Cardiac muscle cell (in vitro differentiated cells and primary cell): ENCODE measurements at regions not wholly inside any gene's neighbourhood (a gene's known extent, or its start where the extent isn't known, plus 50 kb on each side); places are given as distances from the start of the nearest gene placed in this dataset.

Experiments used
- DNase-seq, 2 donors: peaks; one replicate each; pipeline versions ENCODE4 v3.0.0 to v3.0.0-alpha.2; 2010 to 2017; ENCODE audit warnings: low read depth in 1 of 2, low spot score in 1 of 2
- H3K27ac ChIP-seq: fragments of 200-600 bp; sonication (generic); 2 replicates; pipeline ENCODE4 v1.5.1; 2016
- H3K27me3 ChIP-seq: fragments of 200-600 bp; sonication (generic); 2 replicates; pipeline ENCODE4 v1.6.0; 2016; ENCODE audit warnings: control low read depth
- H3K36me3 ChIP-seq: fragments of 200-600 bp; sonication (generic); 2 replicates; pipeline ENCODE4 v1.5.1; 2016; ENCODE audit warnings: control low read depth
- H3K4me1 ChIP-seq: fragments of 200-600 bp; sonication (generic); 2 replicates; pipeline ENCODE4 v1.8.1; 2017; ENCODE audit warnings: low read depth, mild to moderate bottlenecking, mixed run types
- H3K4me3 ChIP-seq: fragments of 200-600 bp; sonication (generic); 2 replicates; pipeline ENCODE4 v1.5.1; 2016; ENCODE audit warnings: mild to moderate bottlenecking
- H3K9me3 ChIP-seq: fragments of 200-600 bp; sonication (generic); 2 replicates; pipeline ENCODE4 v1.5.1; 2017; ENCODE audit warnings: low read depth, mild to moderate bottlenecking, control low read depth
- TF ChIP-seq, protein P1 (sequence below): IDR thresholded peaks from 2 replicates; pipeline ENCODE4 v1.5.1; 2012; ENCODE audit warnings: low read depth, mild to moderate bottlenecking, low read length

GRCh38 chr6:783966-784735 lies 91.2 kb upstream of the EXOC2 start:
- Histone ChIP-seq H3K4me3 (no peak overlapping the region), H3K4me1 (no peaks in the 10 kb centered on the region), H3K9me3 (no peaks in the 10 kb centered on the region), H3K36me3 (no peaks in the 10 kb centered on the region), H3K27me3 (no peaks in the 10 kb centered on the region), H3K27ac (no peak overlapping the region)
- TF ChIP-seq, protein P1, sequence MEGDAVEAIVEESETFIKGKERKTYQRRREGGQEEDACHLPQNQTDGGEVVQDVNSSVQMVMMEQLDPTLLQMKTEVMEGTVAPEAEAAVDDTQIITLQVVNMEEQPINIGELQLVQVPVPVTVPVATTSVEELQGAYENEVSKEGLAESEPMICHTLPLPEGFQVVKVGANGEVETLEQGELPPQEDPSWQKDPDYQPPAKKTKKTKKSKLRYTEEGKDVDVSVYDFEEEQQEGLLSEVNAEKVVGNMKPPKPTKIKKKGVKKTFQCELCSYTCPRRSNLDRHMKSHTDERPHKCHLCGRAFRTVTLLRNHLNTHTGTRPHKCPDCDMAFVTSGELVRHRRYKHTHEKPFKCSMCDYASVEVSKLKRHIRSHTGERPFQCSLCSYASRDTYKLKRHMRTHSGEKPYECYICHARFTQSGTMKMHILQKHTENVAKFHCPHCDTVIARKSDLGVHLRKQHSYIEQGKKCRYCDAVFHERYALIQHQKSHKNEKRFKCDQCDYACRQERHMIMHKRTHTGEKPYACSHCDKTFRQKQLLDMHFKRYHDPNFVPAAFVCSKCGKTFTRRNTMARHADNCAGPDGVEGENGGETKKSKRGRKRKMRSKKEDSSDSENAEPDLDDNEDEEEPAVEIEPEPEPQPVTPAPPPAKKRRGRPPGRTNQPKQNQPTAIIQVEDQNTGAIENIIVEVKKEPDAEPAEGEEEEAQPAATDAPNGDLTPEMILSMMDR = no peak
- DNase-seq = no peak

GRCh38 chr6:782141-782540 lies 89.2 kb upstream of the EXOC2 start:
- H3K27me3 ChIP-seq = no peaks in the 10 kb centered on the region
- H3K4me3 ChIP-seq = no peak overlapping the region
- DNase-seq = no peak
- TF ChIP-seq, protein P1 = no peak
- no peaks in the 10 kb centered on the region for H3K9me3 ChIP-seq
- H3K27ac ChIP-seq = no peak overlapping the region
- H3K4me1 ChIP-seq = no peaks in the 10 kb centered on the region
- no peaks in the 10 kb centered on the region for H3K36me3 ChIP-seq

- TF ChIP-seq, protein P1 = no peak
These were observed 88.5 kb upstream of the EXOC2 start for GRCh38 chr6:781350-781961.

DNA sequence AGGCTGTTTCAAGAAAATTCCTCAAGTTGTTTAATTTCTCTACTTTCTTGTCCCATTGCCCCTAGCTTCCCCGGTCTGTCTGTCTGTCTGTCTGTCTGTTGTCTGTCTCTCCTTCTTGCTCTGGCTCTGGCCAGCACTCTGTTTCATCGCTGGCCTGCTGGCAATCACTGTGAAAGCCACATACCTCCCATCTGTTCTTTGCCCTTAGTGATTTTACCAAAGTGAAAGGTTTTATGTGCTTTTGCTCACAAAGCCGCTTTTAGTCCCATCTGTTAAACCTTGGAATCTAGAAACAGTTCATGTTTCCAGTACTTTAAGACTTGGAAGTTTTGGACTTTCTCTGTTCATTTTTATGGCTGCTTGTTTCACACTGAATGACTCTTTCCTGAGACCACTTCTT lies 87.8 kb upstream of the EXOC2 start:
- no peak for DNase-seq
- Histone ChIP-seq H3K27me3 (no peaks in the 10 kb centered on the region), H3K4me3 (no peak overlapping the region), H3K36me3 (no peaks in the 10 kb centered on the region), H3K27ac (no peak overlapping the region), H3K9me3 (no peaks in the 10 kb centered on the region), H3K4me1 (no peaks in the 10 kb centered on the region)
- TF ChIP-seq, protein P1 = no peak

More at GRCh38 chr6:781350-781961, 88.5 kb upstream of the EXOC2 start:
- Histone ChIP-seq H3K9me3 (no peaks in the 10 kb centered on the region), H3K27ac (no peak overlapping the region), H3K27me3 (no peaks in the 10 kb centered on the region), H3K4me3 (no peak overlapping the region), H3K36me3 (no peaks in the 10 kb centered on the region), H3K4me1 (no peaks in the 10 kb centered on the region)
- DNase-seq = no peak

DNA sequence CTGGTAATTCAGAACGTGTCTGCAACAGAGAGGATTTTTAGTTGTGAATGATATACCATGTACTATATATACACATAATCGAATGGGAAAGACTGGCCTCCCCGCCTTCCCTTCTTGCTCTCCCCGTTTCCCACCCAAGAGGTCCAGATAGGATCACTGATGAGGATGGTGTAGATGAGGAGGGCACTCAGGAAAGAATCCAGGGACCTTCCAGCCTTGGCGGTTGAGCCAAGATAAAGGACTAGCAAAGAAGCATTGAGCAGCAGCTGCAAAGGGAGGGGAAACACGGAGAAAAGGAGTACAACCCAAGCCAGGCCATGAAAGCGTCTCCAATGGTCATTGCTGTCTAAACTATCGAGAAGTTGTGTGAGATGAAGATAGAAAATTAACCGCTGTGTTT lies 84.0 kb upstream of the EXOC2 start:
- Histone ChIP-seq H3K27me3 (no peaks in the 10 kb centered on the region), H3K4me3 (no peak overlapping the region), H3K36me3 (no peaks in the 10 kb centered on the region), H3K9me3 (no peaks in the 10 kb centered on the region), H3K27ac (no peak overlapping the region), H3K4me1 (no peaks in the 10 kb centered on the region)
- TF ChIP-seq, protein P1 = no peak
- no peak for DNase-seq
